Osteoblast (primary cell): ENCODE measurements at regions not wholly inside any gene's neighbourhood (a gene's known extent, or its start where the extent isn't known, plus 50 kb on each side); places are given as distances from the start of the nearest gene placed in this dataset.

Source experiments
- DNase-seq: peaks from one replicate; pipeline ENCODE4 v3.0.0; 2011; ENCODE audit warnings: low spot score, mixed read lengths; ENCODE audit not compliant: insufficient read length; ENCODE audit errors: missing footprints
- H2AFZ ChIP-seq: 2 replicates; pipeline ENCODE4 v1.6.0; 2011; ENCODE audit warnings: mild to moderate bottlenecking, low read length
- H3K27ac ChIP-seq: 2 replicates; pipeline ENCODE4 v1.5.1; 2011; ENCODE audit warnings: mild to moderate bottlenecking, low read depth, low read length, moderate library complexity
- H3K27me3 ChIP-seq: 2 replicates; pipeline ENCODE4 v1.6.0; 2012; ENCODE audit warnings: mild to moderate bottlenecking, control low read depth, inconsistent platforms, low read length, moderate library complexity; ENCODE audit not compliant: insufficient read depth
- H3K36me3 ChIP-seq: 2 replicates; pipeline ENCODE4 v1.5.1; 2011; ENCODE audit warnings: mild to moderate bottlenecking, low read length, control low read depth, moderate library complexity; ENCODE audit not compliant: insufficient read depth
- H3K4me1 ChIP-seq: 2 replicates; pipeline ENCODE4 v1.5.1; 2011; ENCODE audit warnings: mild to moderate bottlenecking, low read length, control low read depth, moderate library complexity; ENCODE audit not compliant: insufficient read depth
- H3K4me2 ChIP-seq: 2 replicates; pipeline ENCODE4 v1.6.0; 2011; ENCODE audit warnings: mild to moderate bottlenecking, low read length; ENCODE audit not compliant: insufficient read depth
- H3K4me3 ChIP-seq: fragments of 200-600 bp; sonication (generic); 3 replicates; pipeline ENCODE4 v1.5.1; 2012; ENCODE audit warnings: mild to moderate bottlenecking, low read length, inconsistent platforms; ENCODE audit not compliant: insufficient read depth
- H3K79me2 ChIP-seq: 2 replicates; pipeline ENCODE4 v1.6.0; 2012; ENCODE audit warnings: mild to moderate bottlenecking, low read length, control low read depth, inconsistent platforms; ENCODE audit not compliant: insufficient read depth
- H3K9me3 ChIP-seq: 2 replicates; pipeline ENCODE4 v1.5.1; 2011; ENCODE audit warnings: low read depth, low read length, control low read depth
- H4K20me1 ChIP-seq: 2 replicates; pipeline ENCODE4 v1.6.0; 2012; ENCODE audit warnings: mild to moderate bottlenecking, low read length, control low read depth; ENCODE audit not compliant: insufficient read depth
- TF ChIP-seq, protein P1 (sequence below): IDR thresholded peaks from 2 replicates; pipeline ENCODE4 v1.5.1; 2011; ENCODE audit warnings: mild to moderate bottlenecking, low read depth, low read length, moderate library complexity; ENCODE audit errors: extremely low read depth

DNA sequence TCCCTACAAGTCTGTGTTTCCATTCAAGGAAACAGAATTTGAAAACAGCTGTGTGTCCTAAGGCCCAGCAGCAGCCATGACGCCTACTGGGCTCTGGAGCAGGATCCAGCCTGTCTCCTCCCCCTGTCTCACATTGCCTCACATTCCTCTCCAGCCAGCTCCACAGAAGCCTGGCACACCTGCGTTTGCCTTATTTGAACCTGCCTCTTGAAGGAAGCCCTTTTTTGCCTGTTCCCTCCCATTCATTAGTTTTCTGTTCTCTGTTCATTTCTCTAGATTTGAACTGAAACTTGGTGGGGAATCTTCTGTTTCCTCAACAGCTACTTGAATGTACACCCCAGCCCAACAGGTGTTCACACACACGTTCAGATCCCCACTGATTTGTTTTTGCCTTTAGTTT is 890.5 kb downstream of the TUSC7 start:
- no peaks in the 10 kb centered on the region for H3K9me3 ChIP-seq
- no peak overlapping the region for H3K4me2 ChIP-seq
- no peaks in the 10 kb centered on the region for H4K20me1 ChIP-seq
- H2AFZ ChIP-seq: no peak overlapping the region
- no peak for DNase-seq
- H3K4me1 ChIP-seq: no peaks in the 10 kb centered on the region
- H3K4me3 ChIP-seq: no peak overlapping the region
- H3K27me3 ChIP-seq: no peaks in the 10 kb centered on the region
- no peaks in the 10 kb centered on the region for H3K79me2 ChIP-seq
- H3K36me3 ChIP-seq: no peaks in the 10 kb centered on the region
- TF ChIP-seq, protein P1, sequence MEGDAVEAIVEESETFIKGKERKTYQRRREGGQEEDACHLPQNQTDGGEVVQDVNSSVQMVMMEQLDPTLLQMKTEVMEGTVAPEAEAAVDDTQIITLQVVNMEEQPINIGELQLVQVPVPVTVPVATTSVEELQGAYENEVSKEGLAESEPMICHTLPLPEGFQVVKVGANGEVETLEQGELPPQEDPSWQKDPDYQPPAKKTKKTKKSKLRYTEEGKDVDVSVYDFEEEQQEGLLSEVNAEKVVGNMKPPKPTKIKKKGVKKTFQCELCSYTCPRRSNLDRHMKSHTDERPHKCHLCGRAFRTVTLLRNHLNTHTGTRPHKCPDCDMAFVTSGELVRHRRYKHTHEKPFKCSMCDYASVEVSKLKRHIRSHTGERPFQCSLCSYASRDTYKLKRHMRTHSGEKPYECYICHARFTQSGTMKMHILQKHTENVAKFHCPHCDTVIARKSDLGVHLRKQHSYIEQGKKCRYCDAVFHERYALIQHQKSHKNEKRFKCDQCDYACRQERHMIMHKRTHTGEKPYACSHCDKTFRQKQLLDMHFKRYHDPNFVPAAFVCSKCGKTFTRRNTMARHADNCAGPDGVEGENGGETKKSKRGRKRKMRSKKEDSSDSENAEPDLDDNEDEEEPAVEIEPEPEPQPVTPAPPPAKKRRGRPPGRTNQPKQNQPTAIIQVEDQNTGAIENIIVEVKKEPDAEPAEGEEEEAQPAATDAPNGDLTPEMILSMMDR: no peak
- H3K27ac ChIP-seq: no peak overlapping the region

DNA sequence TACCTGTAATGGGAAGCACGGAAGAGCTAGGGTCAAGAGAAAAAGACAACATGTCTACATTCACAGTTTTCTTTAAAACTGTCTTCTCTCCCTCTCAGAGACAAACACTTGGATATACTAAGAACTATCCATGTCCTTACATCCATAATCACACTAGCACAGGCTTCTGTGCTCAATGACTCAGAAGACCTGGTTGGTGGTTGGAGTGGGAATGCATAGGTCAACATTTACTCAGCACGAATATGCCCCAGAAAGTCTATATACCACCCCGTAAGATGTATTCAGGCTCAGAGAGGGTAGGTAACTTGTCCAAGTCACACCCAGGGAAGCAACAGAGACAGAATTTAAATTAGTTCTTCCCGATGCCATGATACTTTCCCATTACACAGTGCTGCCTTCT is 891.1 kb downstream of the TUSC7 start:
- no peak overlapping the region for H3K27ac ChIP-seq
- H3K4me1 ChIP-seq: no peaks in the 10 kb centered on the region
- no peaks in the 10 kb centered on the region for H4K20me1 ChIP-seq
- H3K4me3 ChIP-seq: no peak overlapping the region
- H3K4me2 ChIP-seq: no peak overlapping the region
- H2AFZ ChIP-seq: no peak overlapping the region
- H3K9me3 ChIP-seq: no peaks in the 10 kb centered on the region
- H3K27me3 ChIP-seq: no peaks in the 10 kb centered on the region
- DNase-seq: peak; percentile 15
- TF ChIP-seq, protein P1: no peak
- no peaks in the 10 kb centered on the region for H3K36me3 ChIP-seq
- no peaks in the 10 kb centered on the region for H3K79me2 ChIP-seq

DNA sequence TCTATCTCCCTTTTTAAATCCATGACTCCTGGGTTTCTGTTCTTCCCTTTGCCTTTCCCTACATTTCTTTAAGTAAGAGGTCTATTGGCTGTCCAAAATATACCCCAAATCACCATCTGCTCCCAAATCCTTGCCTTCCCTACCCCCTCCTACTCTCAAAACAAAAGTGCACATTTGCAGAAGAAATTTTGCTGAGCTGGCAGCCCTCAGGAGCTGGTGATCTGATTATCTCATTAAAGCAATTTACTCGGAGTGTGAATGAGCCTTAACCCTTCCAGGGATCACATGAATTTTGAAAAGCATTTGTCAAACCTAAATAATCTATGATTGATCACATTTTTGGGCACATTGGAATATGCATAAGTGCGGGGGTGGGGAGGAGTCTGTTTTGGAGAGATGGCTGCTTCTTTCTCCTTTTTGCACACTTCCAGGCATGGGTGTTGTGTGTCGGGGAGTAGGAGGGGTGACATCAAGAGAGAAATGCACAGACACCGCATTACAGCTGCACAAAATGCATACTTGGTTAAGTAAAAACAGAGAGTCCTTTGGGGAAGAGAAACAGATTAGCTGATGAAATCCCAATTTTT is 892.6 kb downstream of the TUSC7 start:
- H4K20me1 ChIP-seq: no peaks in the 10 kb centered on the region
- TF ChIP-seq, protein P1: no peak
- no peaks in the 10 kb centered on the region for H3K27me3 ChIP-seq
- H3K79me2 ChIP-seq: no peaks in the 10 kb centered on the region
- no peak for DNase-seq
- H3K9me3 ChIP-seq: no peaks in the 10 kb centered on the region
- no peak overlapping the region for H3K4me2 ChIP-seq
- no peak overlapping the region for H2AFZ ChIP-seq
- H3K4me1 ChIP-seq: no peaks in the 10 kb centered on the region
- H3K27ac ChIP-seq: no peak overlapping the region
- H3K36me3 ChIP-seq: no peaks in the 10 kb centered on the region
- no peak overlapping the region for H3K4me3 ChIP-seq

DNA sequence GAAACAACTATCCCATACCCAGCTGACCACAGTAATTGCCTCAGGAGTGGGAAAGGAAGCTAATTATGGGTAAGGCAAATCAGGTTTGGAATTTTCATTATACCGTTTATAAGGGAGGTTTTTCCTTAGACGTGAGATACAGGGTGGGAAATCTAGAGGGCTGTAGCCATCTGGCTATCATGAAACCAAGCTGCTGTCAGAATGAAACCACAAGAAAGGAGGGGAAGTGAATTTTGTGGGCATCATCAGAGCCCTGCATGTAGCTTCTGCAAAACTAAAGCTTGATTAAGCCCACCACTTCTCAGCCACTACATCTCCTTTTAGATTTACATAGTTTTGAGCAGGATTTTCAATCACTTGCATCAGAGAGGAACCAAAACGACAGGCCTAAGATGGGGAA is 893.5 kb downstream of the TUSC7 start:
- Histone ChIP-seq H3K36me3 (no peaks in the 10 kb centered on the region), H3K4me1 (no peaks in the 10 kb centered on the region), H4K20me1 (no peaks in the 10 kb centered on the region), H3K79me2 (no peaks in the 10 kb centered on the region), H3K4me3 (no peak overlapping the region), H3K4me2 (no peak overlapping the region), H3K27me3 (no peaks in the 10 kb centered on the region), H2AFZ (no peak overlapping the region), H3K27ac (no peak overlapping the region), H3K9me3 (no peaks in the 10 kb centered on the region)
- TF ChIP-seq, protein P1: no peak
- no peak for DNase-seq
